Prostate gland (tissue), 2 donors: ENCODE measurements at regions not wholly inside any gene's neighbourhood (a gene's known extent, or its start where the extent isn't known, plus 50 kb on each side); places are given as distances from the start of the nearest gene placed in this dataset.
A peak's percentile ranks its signal among the peaks of the same experiment; 100 is the strongest.

Experiments used
- DNase-seq: peaks from one replicate; pipeline ENCODE4 v3.0.0-alpha.2; 2019; ENCODE audit warnings: low spot score
- H3K27ac ChIP-seq, 2 donors: fragments of 200-600 bp; sonication (generic); 2 replicates each; pipeline ENCODE4 v1.5.1; 2017 to 2019
- H3K27me3 ChIP-seq: fragments of 200-600 bp; sonication (generic); replicated peaks from 2 replicates; pipeline ENCODE4 v1.5.1; 2019; ENCODE audit not compliant: insufficient read depth
- H3K36me3 ChIP-seq, 2 donors: fragments of 200-600 bp; sonication (generic); 1 replicate in 1 of 2; 2 replicates in 1 of 2; pipeline versions ENCODE4 v1.5.1 to v1.8.1; 2017 to 2019
- H3K4me1 ChIP-seq: fragments of 200-600 bp; sonication (generic); replicated peaks from 2 replicates; pipeline ENCODE4 v1.5.1; 2019
- H3K4me3 ChIP-seq, 2 donors: fragments of 200-600 bp; sonication (generic); 2 replicates each; pipeline ENCODE4 v1.5.1; 2017 to 2019
- H3K9me3 ChIP-seq: fragments of 200-600 bp; sonication (generic); 2 replicates; pipeline ENCODE4 v1.5.1; 2017
- POLR2A ChIP-seq: fragments of 450-650 bp; IDR thresholded peaks from one replicate; pipeline ENCODE4 v1.6.1; 2016; ENCODE audit warnings: antibody characterized with exemption, mild to moderate bottlenecking
- POLR2AphosphoS5 ChIP-seq: sonication (generic); formaldehyde crosslinking; IDR thresholded peaks from one replicate; pipeline ENCODE4 v1.6.1; 2017; ENCODE audit warnings: antibody characterized with exemption
- WGBS: methylation state at CpG from one replicate; pipeline ENCODE4 v1.1.5; 2018; 5-methylcytosine and 5-hydroxymethylcytosine counted together
- intact Hi-C: fragments of 100-400 bp; cut with DNase I; formaldehyde crosslinking; loops from one replicate; pipeline ENCODE4 v1.14.2; 2022
- TF ChIP-seq, protein P1 (sequence below), 4 experiments: fragments of 200-600 bp in 2 of 4; fragments of 450-650 bp in 2 of 4; sonication (generic) in 2 of 4; IDR thresholded peaks; 1 replicate in 3 of 4; 2 replicates in 1 of 4; pipeline ENCODE4 v1.5.1; 2016 to 2019; ENCODE audit warnings: antibody characterized with exemption in 4 of 4, mild to moderate bottlenecking in 2 of 4, moderate library complexity in 2 of 4

DNA sequence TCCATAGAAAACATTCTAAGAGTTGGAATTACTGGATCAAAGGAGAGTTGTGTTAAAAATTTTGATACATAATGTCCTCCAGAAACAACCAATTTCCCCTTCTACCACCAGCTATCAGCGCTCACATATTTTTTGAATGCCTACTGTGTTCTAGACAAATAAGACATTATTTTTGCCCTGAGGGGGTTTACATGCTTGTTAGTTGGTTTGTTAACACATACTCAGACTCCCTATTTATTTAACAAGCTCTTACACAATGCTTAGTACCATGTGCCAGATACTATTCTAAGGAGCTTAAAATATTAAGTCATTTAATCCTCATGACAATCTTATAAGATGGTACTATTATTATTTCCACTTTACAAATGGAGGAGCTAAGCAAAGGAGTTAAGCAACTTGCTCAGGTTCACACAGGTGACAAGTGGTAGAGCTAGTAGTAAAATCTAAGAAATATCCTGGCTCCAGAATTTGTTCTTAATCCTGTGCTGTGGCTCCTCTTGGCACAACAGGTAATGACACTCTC lies 194.2 kb downstream of the UTP18 start:
- no peak overlapping the region for H3K27ac ChIP-seq
- intact Hi-C loops = no loop called here
- TF ChIP-seq, protein P1, sequence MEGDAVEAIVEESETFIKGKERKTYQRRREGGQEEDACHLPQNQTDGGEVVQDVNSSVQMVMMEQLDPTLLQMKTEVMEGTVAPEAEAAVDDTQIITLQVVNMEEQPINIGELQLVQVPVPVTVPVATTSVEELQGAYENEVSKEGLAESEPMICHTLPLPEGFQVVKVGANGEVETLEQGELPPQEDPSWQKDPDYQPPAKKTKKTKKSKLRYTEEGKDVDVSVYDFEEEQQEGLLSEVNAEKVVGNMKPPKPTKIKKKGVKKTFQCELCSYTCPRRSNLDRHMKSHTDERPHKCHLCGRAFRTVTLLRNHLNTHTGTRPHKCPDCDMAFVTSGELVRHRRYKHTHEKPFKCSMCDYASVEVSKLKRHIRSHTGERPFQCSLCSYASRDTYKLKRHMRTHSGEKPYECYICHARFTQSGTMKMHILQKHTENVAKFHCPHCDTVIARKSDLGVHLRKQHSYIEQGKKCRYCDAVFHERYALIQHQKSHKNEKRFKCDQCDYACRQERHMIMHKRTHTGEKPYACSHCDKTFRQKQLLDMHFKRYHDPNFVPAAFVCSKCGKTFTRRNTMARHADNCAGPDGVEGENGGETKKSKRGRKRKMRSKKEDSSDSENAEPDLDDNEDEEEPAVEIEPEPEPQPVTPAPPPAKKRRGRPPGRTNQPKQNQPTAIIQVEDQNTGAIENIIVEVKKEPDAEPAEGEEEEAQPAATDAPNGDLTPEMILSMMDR (IDR thresholded peaks at IDR 0.05) = no peak
- TF ChIP-seq POLR2A (no peak), POLR2AphosphoS5 (no peak)
- no peak for DNase-seq
- 86% methylated on average over 1 of the region's 1 CpG for WGBS
- H3K27me3 ChIP-seq = no peaks in the 10 kb centered on the region
- H3K36me3 ChIP-seq = no peaks in the 10 kb centered on the region
- no peaks in the 10 kb centered on the region for H3K4me1 ChIP-seq
- H3K4me3 ChIP-seq = no peak overlapping the region
- H3K9me3 ChIP-seq = no peaks in the 10 kb centered on the region

DNA sequence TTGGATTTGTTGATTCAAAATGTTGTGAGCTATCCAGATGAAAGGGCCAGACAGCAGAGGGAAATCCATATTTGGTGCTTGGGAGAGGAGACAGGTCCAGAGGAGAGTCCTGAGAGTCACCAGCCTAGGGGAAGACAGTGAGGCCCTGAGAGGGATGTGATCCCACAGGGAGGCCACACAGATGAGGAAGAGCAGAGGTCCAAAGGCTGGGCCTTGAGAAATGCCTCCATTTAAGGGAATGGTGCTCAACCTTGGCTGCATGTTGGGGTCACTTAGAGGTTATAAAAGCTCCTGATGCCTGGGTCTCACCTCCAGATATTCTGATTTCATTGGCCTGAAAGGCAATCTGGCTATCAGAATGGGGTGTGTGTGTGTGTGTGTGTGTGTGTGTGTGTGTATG lies 194.9 kb downstream of the UTP18 start:
- Histone ChIP-seq H3K27me3 (no peaks in the 10 kb centered on the region), H3K9me3 (no peaks in the 10 kb centered on the region), H3K36me3 (no peaks in the 10 kb centered on the region), H3K27ac (no peak overlapping the region), H3K4me1 (no peaks in the 10 kb centered on the region), H3K4me3 (no peak overlapping the region)
- TF ChIP-seq, protein P1 (IDR thresholded peaks at IDR 0.05) = no peak
- TF ChIP-seq POLR2AphosphoS5 (no peak), POLR2A (no peak)
- no peak for DNase-seq
- intact Hi-C loops = no loop called here

DNA sequence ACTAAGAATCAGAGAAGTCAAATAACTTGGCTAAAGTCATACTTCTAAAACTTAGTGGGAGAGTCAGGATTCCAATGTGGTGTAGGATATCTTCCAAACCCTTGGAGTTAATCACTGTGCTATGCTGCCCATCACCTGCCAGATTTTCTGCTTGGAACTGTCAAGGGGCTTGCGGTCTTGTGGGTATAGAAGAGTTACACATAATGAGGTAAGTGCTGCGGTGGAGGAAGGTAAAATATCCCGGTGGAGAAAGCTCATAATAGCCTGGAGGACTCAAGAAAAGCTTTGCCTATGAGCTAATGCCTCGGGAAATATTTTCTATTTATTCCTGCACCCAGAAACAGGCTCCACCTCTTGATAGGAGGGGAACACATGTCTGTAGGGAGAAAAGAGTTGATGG lies 195.6 kb downstream of the UTP18 start:
- H3K27ac ChIP-seq = no peak overlapping the region
- no peaks in the 10 kb centered on the region for H3K27me3 ChIP-seq
- no peaks in the 10 kb centered on the region for H3K4me1 ChIP-seq
- H3K36me3 ChIP-seq = no peaks in the 10 kb centered on the region
- WGBS = 93% methylated on average over 4 of the region's 4 CpGs
- no peak for DNase-seq
- no peaks in the 10 kb centered on the region for H3K9me3 ChIP-seq
- TF ChIP-seq POLR2A (no peak), POLR2AphosphoS5 (no peak)
- TF ChIP-seq, protein P1 (IDR thresholded peaks at IDR 0.05) = no peak
- no peak overlapping the region for H3K4me3 ChIP-seq
- intact Hi-C loops = no loop called here

DNA sequence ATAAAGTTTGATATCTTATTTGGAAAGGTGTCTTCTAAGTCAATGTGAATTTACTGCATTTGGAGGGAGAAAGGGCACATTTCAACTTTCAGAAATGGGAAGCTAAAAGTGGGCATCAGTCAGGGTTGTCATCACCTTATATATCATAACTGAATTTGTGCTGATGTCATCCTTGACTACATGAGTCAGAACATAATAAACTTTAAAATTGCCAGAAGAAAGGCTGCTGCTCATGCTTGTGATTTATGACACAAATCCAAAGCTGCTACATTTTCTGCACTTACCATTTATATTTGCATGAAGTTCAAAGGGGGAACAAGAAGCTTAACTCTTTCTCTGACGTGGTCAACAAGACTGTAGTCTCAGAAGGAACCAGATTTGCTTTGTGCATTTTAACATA lies 196.6 kb downstream of the UTP18 start:
- 20% methylated on average over 1 of the region's 1 CpG for WGBS
- intact Hi-C loops = no loop called here
- TF ChIP-seq POLR2A (no peak), POLR2AphosphoS5 (no peak)
- TF ChIP-seq, protein P1 (IDR thresholded peaks at IDR 0.05) = no peak

DNA sequence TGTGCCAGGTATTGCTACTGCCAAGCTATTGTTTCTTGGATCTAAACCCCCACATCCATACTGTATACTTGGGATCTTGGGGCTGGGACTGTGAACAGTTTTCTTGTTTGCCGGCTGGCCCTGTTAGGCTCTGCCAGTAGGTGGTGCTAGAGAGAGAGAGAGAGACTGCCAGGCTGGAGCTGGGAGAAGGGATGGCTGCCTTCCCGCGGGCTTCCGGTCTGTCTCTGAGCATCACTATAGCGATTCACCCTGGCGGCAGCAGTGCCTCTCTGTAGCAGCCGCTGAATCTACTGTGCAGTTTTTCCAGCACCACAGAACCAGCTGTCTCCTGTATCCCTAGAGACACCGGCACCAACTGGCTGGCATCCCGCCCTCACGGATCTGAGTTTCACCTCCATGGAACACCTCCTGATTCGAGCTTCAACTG lies 201.2 kb downstream of the UTP18 start:
- H3K27me3 ChIP-seq = no peaks in the 10 kb centered on the region
- TF ChIP-seq POLR2AphosphoS5 = no peak
- TF ChIP-seq, protein P1 (IDR thresholded peaks at IDR 0.05) = peak; percentile 20 to 59 (median 42)
- whole genome bisulfite sequencing = 59% methylated on average over 11 of the region's 11 CpGs
- H3K4me3 ChIP-seq = no peak overlapping the region
- no peak overlapping the region for H3K27ac ChIP-seq
- H3K4me1 ChIP-seq = no peaks in the 10 kb centered on the region
- peak; percentile 14 for DNase-seq
- intact Hi-C loops = loop anchor here (10.0 kb wide), 1 partner anchor 73 kb away; no protein-coding TSS in a partner anchor
- no peaks in the 10 kb centered on the region for H3K9me3 ChIP-seq
- no peaks in the 10 kb centered on the region for H3K36me3 ChIP-seq

More for the DNA sequence above, 196.6 kb downstream of the UTP18 start:
- Histone ChIP-seq H3K36me3 (no peaks in the 10 kb centered on the region), H3K9me3 (no peaks in the 10 kb centered on the region), H3K4me3 (no peak overlapping the region), H3K27me3 (no peaks in the 10 kb centered on the region), H3K4me1 (no peaks in the 10 kb centered on the region), H3K27ac (no peak overlapping the region)
- no peak for DNase-seq
